NCI-H2227 (cell line): ENCODE measurements at regions not wholly inside any gene's neighbourhood (a gene's known extent, or its start where the extent isn't known, plus 50 kb on each side); places are given as distances from the start of the nearest gene placed in this dataset.

Experiments
- DNase-seq: peaks from one replicate; lab custom pipeline; 2025; ENCODE audit not compliant: unreplicated experiment; lab: John Stamatoyannopoulos, UW

GRCh38 chr13:21957833-21958232, 287.0 kb downstream of the FGF9 start:
- no peak for DNase-seq

- no peak for DNase-seq
Observed at GRCh38 chr13:21960108-21960507, 289.2 kb downstream of the FGF9 start.

GRCh38 chr13:21964686-21965085, 293.8 kb downstream of the FGF9 start:
- no peak for DNase-seq

- no peak for DNase-seq
Observed at GRCh38 chr13:21965095-21965494, 294.2 kb downstream of the FGF9 start.

GRCh38 chr13:21966014-21966413, 295.1 kb downstream of the FGF9 start:
- no peak for DNase-seq

GRCh38 chr13:21967871-21968270, 297.0 kb downstream of the FGF9 start:
- no peak for DNase-seq

GRCh38 chr13:21970172-21970571, 299.3 kb downstream of the FGF9 start:
- DNase-seq: no peak

- DNase-seq: no peak
Observed at GRCh38 chr13:21970918-21971317, 300.0 kb downstream of the FGF9 start.

GRCh38 chr13:21971662-21972621, 301.1 kb downstream of the FGF9 start:
- no peak for DNase-seq

- DNase-seq: no peak
Observed at GRCh38 chr13:21973437-21974125, 302.7 kb downstream of the FGF9 start.

- DNase-seq: no peak
Observed at GRCh38 chr13:21974741-21975140, 303.9 kb downstream of the FGF9 start.

- no peak for DNase-seq
Observed at GRCh38 chr13:21976159-21976558, 305.3 kb downstream of the FGF9 start.

GRCh38 chr13:21979161-21979806, 308.4 kb downstream of the FGF9 start:
- DNase-seq: no peak

- no peak for DNase-seq
Observed at GRCh38 chr13:21980049-21980448, 309.2 kb downstream of the FGF9 start.

- DNase-seq: no peak
Observed at GRCh38 chr13:21984156-21984555, 313.3 kb downstream of the FGF9 start.

GRCh38 chr13:21986602-21987001, 315.7 kb downstream of the FGF9 start:
- no peak for DNase-seq

GRCh38 chr13:21987793-21988192, 316.9 kb downstream of the FGF9 start:
- no peak for DNase-seq

- DNase-seq: no peak
Observed at GRCh38 chr13:21988624-21989023, 317.8 kb downstream of the FGF9 start.

GRCh38 chr13:21996049-21996448, 325.2 kb downstream of the FGF9 start:
- DNase-seq: no peak

GRCh38 chr13:21997726-21998125, 326.9 kb downstream of the FGF9 start:
- no peak for DNase-seq

- DNase-seq: no peak
Observed at GRCh38 chr13:21998279-21998990, 327.6 kb downstream of the FGF9 start.
